HCT116 (cell line): ENCODE measurements at regions not wholly inside any gene's neighbourhood (a gene's known extent, or its start where the extent isn't known, plus 50 kb on each side); places are given as distances from the start of the nearest gene placed in this dataset.

ENCODE experiments used
- ATF3 ChIP-seq: IDR thresholded peaks from 2 replicates; pipeline ENCODE4 v1.6.1; 2012
- CEBPB ChIP-seq: IDR thresholded peaks from 2 replicates; pipeline ENCODE4 v1.6.1; 2012; ENCODE audit warnings: low read depth
- EZH2phosphoT487 ChIP-seq: fragments of 200-600 bp; IDR thresholded peaks from 2 replicates; pipeline ENCODE4 v1.6.1; 2018; ENCODE audit warnings: antibody characterized with exemption, borderline replicate concordance
- POLR2A ChIP-seq: IDR thresholded peaks from 2 replicates; pipeline ENCODE4 v1.7.0; 2011; ENCODE audit warnings: borderline replicate concordance; ENCODE audit not compliant: insufficient read depth, insufficient read length; ENCODE audit errors: extremely low read depth
- POLR2AphosphoS5 ChIP-seq: IDR thresholded peaks from 2 replicates; pipeline ENCODE4 v1.6.1; 2011; ENCODE audit warnings: mild to moderate bottlenecking, low read depth, low read length, moderate library complexity
- TCF7L2 ChIP-seq: IDR thresholded peaks from 2 replicates; pipeline ENCODE4 v1.7.0; 2011; ENCODE audit warnings: borderline replicate concordance, inconsistent platforms; ENCODE audit not compliant: insufficient read depth, insufficient read length; ENCODE audit errors: extremely low read depth
- YY1 ChIP-seq: IDR thresholded peaks from 2 replicates; pipeline ENCODE4 v1.6.1; 2011; ENCODE audit warnings: low read length, low read depth, moderate library complexity, mild to moderate bottlenecking; ENCODE audit not compliant: insufficient replicate concordance; ENCODE audit errors: extremely low read depth
- TF ChIP-seq, protein P1 (sequence below), 3 experiments: fragments of 200-600 bp in 1 of 3; sonication (generic) in 1 of 3; IDR thresholded peaks in 2 of 3; conservative IDR thresholded peaks in 1 of 3; 2 replicates each; pipeline ENCODE4 v1.5.1; 2012 to 2017; ENCODE audit warnings: low read depth in 2 of 3, low read length in 2 of 3, antibody characterized with exemption in 1 of 3, borderline replicate concordance in 1 of 3, control low read depth in 1 of 3, mild to moderate bottlenecking in 1 of 3, mixed read lengths in 1 of 3, mixed run types in 1 of 3, moderate library complexity in 1 of 3; ENCODE audit not compliant: insufficient read depth in 1 of 3
- TF ChIP-seq, protein P2 (sequence below): IDR thresholded peaks from 2 replicates; pipeline ENCODE4 v1.6.1; 2012; ENCODE audit warnings: low read depth

DNA sequence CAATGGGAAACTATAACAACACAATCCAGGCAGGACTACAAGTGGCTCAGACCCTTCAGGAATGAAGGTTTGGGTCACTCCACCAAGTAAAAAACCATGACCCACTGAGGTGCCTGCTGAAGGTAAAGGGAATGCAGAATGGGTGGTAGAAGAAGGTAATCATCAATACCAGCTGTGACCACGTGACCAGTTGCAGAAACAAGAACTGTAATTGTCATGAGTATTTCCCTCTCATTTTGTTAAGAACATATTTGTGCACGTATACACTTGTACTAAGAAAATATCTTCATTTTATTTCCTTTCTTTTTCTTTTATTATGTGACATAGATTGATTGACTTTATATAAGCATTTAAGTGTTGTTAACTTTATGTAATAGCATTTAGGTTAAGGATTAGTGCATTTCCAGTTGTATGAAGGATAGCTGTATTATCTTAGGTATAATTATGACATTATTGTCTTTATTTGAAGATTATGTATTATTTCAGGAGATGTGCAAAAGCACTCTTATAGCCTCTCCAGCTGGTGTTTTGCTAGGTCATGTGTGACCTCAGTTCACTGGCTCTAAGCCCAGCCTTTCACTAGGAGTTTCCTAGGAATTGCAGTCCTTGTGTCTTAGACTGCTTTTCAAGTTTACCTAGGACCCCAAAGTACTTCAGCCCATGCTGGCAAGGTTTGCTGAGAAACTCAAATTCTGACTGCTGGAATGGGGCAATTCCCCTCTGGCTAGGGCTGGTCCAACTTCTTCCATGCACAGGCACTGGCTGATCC, 125.7 kb upstream of the DPP10 start:
- TF ChIP-seq CEBPB (no peak), EZH2phosphoT487 (no peak), POLR2A (no peak), POLR2AphosphoS5 (no peak), TCF7L2 (no peak), ATF3 (no peak), YY1 (no peak)
- TF ChIP-seq, protein P1, sequence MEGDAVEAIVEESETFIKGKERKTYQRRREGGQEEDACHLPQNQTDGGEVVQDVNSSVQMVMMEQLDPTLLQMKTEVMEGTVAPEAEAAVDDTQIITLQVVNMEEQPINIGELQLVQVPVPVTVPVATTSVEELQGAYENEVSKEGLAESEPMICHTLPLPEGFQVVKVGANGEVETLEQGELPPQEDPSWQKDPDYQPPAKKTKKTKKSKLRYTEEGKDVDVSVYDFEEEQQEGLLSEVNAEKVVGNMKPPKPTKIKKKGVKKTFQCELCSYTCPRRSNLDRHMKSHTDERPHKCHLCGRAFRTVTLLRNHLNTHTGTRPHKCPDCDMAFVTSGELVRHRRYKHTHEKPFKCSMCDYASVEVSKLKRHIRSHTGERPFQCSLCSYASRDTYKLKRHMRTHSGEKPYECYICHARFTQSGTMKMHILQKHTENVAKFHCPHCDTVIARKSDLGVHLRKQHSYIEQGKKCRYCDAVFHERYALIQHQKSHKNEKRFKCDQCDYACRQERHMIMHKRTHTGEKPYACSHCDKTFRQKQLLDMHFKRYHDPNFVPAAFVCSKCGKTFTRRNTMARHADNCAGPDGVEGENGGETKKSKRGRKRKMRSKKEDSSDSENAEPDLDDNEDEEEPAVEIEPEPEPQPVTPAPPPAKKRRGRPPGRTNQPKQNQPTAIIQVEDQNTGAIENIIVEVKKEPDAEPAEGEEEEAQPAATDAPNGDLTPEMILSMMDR (IDR thresholded peaks at IDR 0.05 in 2 of 3, conservative IDR thresholded peaks at IDR 0.05 in 1 of 3; ENCODE audit: borderline replicate concordance in 1 of 3, insufficient read depth in 1 of 3, low read depth in 2 of 3, low read length in 2 of 3), result no peak
- TF ChIP-seq, protein P2, sequence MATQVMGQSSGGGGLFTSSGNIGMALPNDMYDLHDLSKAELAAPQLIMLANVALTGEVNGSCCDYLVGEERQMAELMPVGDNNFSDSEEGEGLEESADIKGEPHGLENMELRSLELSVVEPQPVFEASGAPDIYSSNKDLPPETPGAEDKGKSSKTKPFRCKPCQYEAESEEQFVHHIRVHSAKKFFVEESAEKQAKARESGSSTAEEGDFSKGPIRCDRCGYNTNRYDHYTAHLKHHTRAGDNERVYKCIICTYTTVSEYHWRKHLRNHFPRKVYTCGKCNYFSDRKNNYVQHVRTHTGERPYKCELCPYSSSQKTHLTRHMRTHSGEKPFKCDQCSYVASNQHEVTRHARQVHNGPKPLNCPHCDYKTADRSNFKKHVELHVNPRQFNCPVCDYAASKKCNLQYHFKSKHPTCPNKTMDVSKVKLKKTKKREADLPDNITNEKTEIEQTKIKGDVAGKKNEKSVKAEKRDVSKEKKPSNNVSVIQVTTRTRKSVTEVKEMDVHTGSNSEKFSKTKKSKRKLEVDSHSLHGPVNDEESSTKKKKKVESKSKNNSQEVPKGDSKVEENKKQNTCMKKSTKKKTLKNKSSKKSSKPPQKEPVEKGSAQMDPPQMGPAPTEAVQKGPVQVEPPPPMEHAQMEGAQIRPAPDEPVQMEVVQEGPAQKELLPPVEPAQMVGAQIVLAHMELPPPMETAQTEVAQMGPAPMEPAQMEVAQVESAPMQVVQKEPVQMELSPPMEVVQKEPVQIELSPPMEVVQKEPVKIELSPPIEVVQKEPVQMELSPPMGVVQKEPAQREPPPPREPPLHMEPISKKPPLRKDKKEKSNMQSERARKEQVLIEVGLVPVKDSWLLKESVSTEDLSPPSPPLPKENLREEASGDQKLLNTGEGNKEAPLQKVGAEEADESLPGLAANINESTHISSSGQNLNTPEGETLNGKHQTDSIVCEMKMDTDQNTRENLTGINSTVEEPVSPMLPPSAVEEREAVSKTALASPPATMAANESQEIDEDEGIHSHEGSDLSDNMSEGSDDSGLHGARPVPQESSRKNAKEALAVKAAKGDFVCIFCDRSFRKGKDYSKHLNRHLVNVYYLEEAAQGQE, result no peak
